Vagina (tissue), 2 donors: ENCODE measurements at regions not wholly inside any gene's neighbourhood (a gene's known extent, or its start where the extent isn't known, plus 50 kb on each side); places are given as distances from the start of the nearest gene placed in this dataset.

Experiments
- DNase-seq, 2 donors: peaks; one replicate each; pipeline ENCODE4 v3.0.0-alpha.2; 2017; ENCODE audit errors: extremely low spot score in 2 of 2
- H3K27ac ChIP-seq: fragments of 200-600 bp; sonication (generic); one replicate; pipeline ENCODE4 v1.5.1; 2019
- H3K27me3 ChIP-seq: fragments of 200-600 bp; sonication (generic); one replicate; pipeline ENCODE4 v1.5.1; 2019
- H3K36me3 ChIP-seq, 2 donors: fragments of 200-600 bp; sonication (generic); one replicate each; pipeline ENCODE4 v1.5.1; 2017 to 2019
- H3K4me1 ChIP-seq: fragments of 200-600 bp; sonication (generic); one replicate; pipeline ENCODE4 v1.5.1; 2019
- H3K4me3 ChIP-seq, 2 donors: fragments of 200-600 bp; sonication (generic); 1 replicate in 1 of 2; 2 replicates in 1 of 2; pipeline ENCODE4 v1.5.1; 2016 to 2019
- H3K9me3 ChIP-seq: fragments of 200-600 bp; sonication (generic); one replicate; pipeline ENCODE4 v1.5.1; 2019
- POLR2A ChIP-seq, 2 donors: fragments of 450-650 bp; IDR thresholded peaks; one replicate each; pipeline ENCODE4 v1.6.1; 2017; ENCODE audit warnings: antibody characterized with exemption in 2 of 2, mild to moderate bottlenecking in 2 of 2, moderate library complexity in 2 of 2
- POLR2AphosphoS5 ChIP-seq, 2 donors: sonication (generic); formaldehyde crosslinking; IDR thresholded peaks; one replicate each; pipeline ENCODE4 v1.9.0; 2017; ENCODE audit warnings: antibody characterized with exemption in 2 of 2, mild to moderate bottlenecking in 2 of 2, low read depth in 1 of 2; ENCODE audit not compliant: insufficient read depth in 1 of 2
- intact Hi-C: fragments of 100-400 bp; cut with DNase I; formaldehyde crosslinking; loops from one replicate; pipeline ENCODE4 v1.15.1; 2023
- TF ChIP-seq, protein P1 (sequence below), 3 experiments: fragments of 450-650 bp in 2 of 3; fragments of 200-600 bp in 1 of 3; sonication (generic) in 1 of 3; IDR thresholded peaks; one replicate each; pipeline ENCODE4 v1.5.1; 2017 to 2019; ENCODE audit warnings: antibody characterized with exemption in 3 of 3, mild to moderate bottlenecking in 2 of 3, moderate library complexity in 2 of 3

DNA sequence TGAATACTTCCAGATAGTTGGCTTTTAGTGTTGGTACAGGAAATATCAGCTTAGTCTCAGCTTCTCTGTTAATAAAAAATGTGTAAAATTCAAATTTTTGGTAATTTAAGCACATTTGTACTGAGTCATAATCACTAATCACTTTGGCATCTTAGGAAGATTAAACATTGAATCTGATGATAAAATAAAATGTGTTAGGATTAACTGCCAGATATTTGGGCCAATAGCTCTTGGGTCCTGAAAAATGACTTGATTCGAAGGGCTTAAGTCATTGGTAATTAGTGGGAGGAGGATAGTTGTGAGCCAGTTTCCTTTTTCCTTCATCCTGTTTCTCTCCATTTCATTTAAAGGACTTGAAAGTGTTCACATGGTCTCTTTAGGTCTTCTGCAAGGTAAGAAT lies 426.1 kb downstream of the RFPL4B start:
- no peaks in the 10 kb centered on the region for H3K27me3 ChIP-seq
- TF ChIP-seq POLR2A (IDR thresholded peaks at IDR 0.05) (no peak), POLR2AphosphoS5 (IDR thresholded peaks at IDR 0.05; ENCODE audit: insufficient read depth in 1 of 2, low read depth in 1 of 2) (no peak)
- TF ChIP-seq, protein P1, sequence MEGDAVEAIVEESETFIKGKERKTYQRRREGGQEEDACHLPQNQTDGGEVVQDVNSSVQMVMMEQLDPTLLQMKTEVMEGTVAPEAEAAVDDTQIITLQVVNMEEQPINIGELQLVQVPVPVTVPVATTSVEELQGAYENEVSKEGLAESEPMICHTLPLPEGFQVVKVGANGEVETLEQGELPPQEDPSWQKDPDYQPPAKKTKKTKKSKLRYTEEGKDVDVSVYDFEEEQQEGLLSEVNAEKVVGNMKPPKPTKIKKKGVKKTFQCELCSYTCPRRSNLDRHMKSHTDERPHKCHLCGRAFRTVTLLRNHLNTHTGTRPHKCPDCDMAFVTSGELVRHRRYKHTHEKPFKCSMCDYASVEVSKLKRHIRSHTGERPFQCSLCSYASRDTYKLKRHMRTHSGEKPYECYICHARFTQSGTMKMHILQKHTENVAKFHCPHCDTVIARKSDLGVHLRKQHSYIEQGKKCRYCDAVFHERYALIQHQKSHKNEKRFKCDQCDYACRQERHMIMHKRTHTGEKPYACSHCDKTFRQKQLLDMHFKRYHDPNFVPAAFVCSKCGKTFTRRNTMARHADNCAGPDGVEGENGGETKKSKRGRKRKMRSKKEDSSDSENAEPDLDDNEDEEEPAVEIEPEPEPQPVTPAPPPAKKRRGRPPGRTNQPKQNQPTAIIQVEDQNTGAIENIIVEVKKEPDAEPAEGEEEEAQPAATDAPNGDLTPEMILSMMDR (IDR thresholded peaks at IDR 0.05) = no peak

DNA sequence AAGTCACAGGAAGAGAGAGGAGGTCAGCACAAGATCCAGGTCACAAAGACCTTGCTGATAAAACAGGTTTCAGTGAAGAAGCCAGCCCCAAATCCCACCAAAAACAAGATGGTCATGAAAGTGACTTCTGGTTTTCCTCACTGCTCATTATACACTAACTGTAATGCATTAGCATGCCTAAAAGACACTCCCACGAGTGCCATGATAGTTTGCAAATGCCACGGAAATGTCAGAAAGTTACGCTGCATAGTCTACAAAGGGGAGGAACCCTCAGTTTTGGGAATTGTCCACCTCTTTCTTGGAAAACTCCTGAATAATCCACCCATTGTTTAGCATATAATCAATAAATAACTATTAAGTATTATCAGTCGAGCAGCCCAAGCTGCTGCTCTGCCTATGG lies 427.2 kb downstream of the RFPL4B start:
- DNase-seq = no peak
- no peaks in the 10 kb centered on the region for H3K36me3 ChIP-seq
- no peaks in the 10 kb centered on the region for H3K9me3 ChIP-seq
- H3K27me3 ChIP-seq = no peaks in the 10 kb centered on the region
- H3K4me3 ChIP-seq = no peak overlapping the region
- H3K4me1 ChIP-seq = no peaks in the 10 kb centered on the region
- intact Hi-C loops = no loop called here
- TF ChIP-seq POLR2AphosphoS5 (IDR thresholded peaks at IDR 0.05; ENCODE audit: insufficient read depth in 1 of 2, low read depth in 1 of 2) (no peak), POLR2A (IDR thresholded peaks at IDR 0.05) (no peak)
- TF ChIP-seq, protein P1 (IDR thresholded peaks at IDR 0.05) = no peak
- no peak overlapping the region for H3K27ac ChIP-seq

More for the DNA sequence above, 426.1 kb downstream of the RFPL4B start:
- DNase-seq = no peak
- Histone ChIP-seq H3K9me3 (no peaks in the 10 kb centered on the region), H3K27ac (no peak overlapping the region), H3K4me1 (no peaks in the 10 kb centered on the region), H3K36me3 (no peaks in the 10 kb centered on the region), H3K4me3 (no peak overlapping the region)
- intact Hi-C loops = no loop called here

DNA sequence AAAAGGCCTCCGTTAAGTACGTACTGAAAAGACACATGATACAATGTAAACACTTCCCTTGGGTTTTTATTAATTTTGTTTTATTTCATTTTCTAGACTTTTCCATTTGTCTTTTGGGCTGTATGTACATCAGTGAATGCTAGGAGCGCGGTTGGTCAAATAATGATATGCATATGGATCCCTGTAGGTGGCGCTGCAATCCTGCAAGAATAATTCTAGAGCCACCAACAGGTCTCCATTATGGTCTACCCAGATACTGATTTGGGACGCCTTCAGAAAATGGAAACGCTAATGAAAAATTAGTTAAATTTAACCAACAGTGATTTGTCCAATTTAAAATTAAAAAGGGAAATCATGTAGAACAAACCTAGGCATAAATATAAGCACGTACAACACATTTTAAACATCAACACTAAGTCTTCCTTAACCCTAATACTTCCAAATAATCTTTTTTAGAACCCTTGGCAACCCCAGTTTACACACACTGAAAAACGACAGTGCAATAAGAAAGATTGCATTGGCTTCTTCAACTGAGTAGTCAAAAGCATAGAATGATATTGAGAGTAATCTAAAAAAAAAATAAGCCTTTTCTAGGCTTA lies 433.5 kb downstream of the RFPL4B start:
- TF ChIP-seq POLR2A (IDR thresholded peaks at IDR 0.05) (no peak), POLR2AphosphoS5 (IDR thresholded peaks at IDR 0.05; ENCODE audit: insufficient read depth in 1 of 2, low read depth in 1 of 2) (peak in 1 of 2 donors; percentile 20)
- TF ChIP-seq, protein P1 (IDR thresholded peaks at IDR 0.05) = peak; percentile 65 to 84 (median 79)

DNA sequence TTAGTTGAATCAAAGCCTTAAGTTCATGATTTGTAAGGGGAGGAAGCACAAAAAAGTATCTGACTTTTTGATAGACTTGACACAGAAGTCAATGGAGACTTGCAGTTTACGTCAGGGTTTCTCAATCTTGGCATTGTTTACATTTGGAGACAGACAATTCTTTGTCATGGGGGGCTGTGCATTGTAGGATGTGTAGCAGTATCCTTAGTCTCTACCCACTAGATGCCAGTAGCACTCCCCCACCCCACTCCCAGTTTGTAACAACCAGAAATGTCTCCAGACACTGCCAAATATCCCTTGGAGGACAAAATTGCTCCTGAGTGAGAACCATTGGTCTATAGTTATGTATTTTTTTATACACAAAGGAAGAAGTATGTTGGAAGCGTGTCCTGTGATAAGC lies 434.1 kb downstream of the RFPL4B start:
- Histone ChIP-seq H3K36me3 (no peaks in the 10 kb centered on the region), H3K27ac (no peak overlapping the region), H3K9me3 (no peaks in the 10 kb centered on the region), H3K27me3 (no peaks in the 10 kb centered on the region), H3K4me1 (no peaks in the 10 kb centered on the region), H3K4me3 (no peak overlapping the region)
- no peak for TF ChIP-seq POLR2A (IDR thresholded peaks at IDR 0.05)
- TF ChIP-seq POLR2AphosphoS5 (IDR thresholded peaks at IDR 0.05; ENCODE audit: insufficient read depth in 1 of 2, low read depth in 1 of 2) = no peak
- TF ChIP-seq, protein P1 (IDR thresholded peaks at IDR 0.05) = no peak
- intact Hi-C loops = no loop called here
- no peak for DNase-seq

More for the DNA sequence above, 433.5 kb downstream of the RFPL4B start:
- H3K27me3 ChIP-seq = no peaks in the 10 kb centered on the region
- H3K27ac ChIP-seq = no peak overlapping the region
- no peak overlapping the region for H3K4me3 ChIP-seq
- H3K36me3 ChIP-seq = no peaks in the 10 kb centered on the region
- no peak for DNase-seq
- no peaks in the 10 kb centered on the region for H3K4me1 ChIP-seq
- H3K9me3 ChIP-seq = no peaks in the 10 kb centered on the region
- intact Hi-C loops = no loop called here

DNA sequence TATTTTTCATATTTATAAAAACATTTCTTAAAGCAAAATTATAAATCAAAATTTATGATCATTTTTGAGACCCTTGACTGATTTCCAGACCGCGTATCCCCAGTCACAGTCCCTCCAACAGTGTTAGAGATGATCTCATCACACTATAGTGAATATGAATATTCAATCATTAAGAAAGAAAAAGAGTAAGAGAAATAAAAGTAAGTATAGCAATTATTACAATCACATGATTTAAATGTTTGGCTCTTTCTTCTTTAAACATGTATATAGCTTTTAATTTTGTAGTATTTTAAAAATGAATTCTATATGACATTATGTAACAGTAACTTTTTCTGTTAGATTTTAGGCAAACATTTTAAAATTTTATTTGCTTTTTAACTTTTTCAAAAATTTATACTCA lies 438.3 kb downstream of the RFPL4B start:
- Histone ChIP-seq H3K4me3 (no peak overlapping the region), H3K27ac (no peak overlapping the region), H3K4me1 (no peaks in the 10 kb centered on the region), H3K36me3 (no peaks in the 10 kb centered on the region), H3K9me3 (no peaks in the 10 kb centered on the region), H3K27me3 (no peaks in the 10 kb centered on the region)
- TF ChIP-seq, protein P1 (IDR thresholded peaks at IDR 0.05) = no peak
- no peak for TF ChIP-seq POLR2A (IDR thresholded peaks at IDR 0.05)
- no peak for TF ChIP-seq POLR2AphosphoS5 (IDR thresholded peaks at IDR 0.05; ENCODE audit: insufficient read depth in 1 of 2, low read depth in 1 of 2)
- no peak for DNase-seq
- intact Hi-C loops = no loop called here
